HL-60 (cell line): ENCODE measurements at regions not wholly inside any gene's neighbourhood (a gene's known extent, or its start where the extent isn't known, plus 50 kb on each side); places are given as distances from the start of the nearest gene placed in this dataset.

Experiments
- GABPA ChIP-seq: IDR thresholded peaks from 2 replicates; pipeline ENCODE4 v1.6.1; 2012; ENCODE audit warnings: low read depth
- POLR2AphosphoS5 ChIP-seq: IDR thresholded peaks from 2 replicates; pipeline ENCODE4 v1.6.1; 2012; ENCODE audit warnings: low read depth
- SPI1 ChIP-seq: IDR thresholded peaks from 2 replicates; pipeline ENCODE4 v1.6.1; 2012; ENCODE audit warnings: low read depth, mild to moderate bottlenecking, borderline replicate concordance
- TF ChIP-seq, protein P1 (sequence below): IDR thresholded peaks from one replicate; pipeline ENCODE4 v1.5.1; 2011; ENCODE audit warnings: low read length, control low read depth, inconsistent platforms; ENCODE audit not compliant: insufficient read depth
- TF ChIP-seq, protein P2 (sequence below): IDR thresholded peaks from 2 replicates; pipeline ENCODE4 v1.6.1; 2012; ENCODE audit warnings: low read depth; ENCODE audit not compliant: insufficient replicate concordance

GRCh38 chr6:47153404-47153755 lies 111.2 kb upstream of the ADGRF1 start:
- TF ChIP-seq, protein P1, sequence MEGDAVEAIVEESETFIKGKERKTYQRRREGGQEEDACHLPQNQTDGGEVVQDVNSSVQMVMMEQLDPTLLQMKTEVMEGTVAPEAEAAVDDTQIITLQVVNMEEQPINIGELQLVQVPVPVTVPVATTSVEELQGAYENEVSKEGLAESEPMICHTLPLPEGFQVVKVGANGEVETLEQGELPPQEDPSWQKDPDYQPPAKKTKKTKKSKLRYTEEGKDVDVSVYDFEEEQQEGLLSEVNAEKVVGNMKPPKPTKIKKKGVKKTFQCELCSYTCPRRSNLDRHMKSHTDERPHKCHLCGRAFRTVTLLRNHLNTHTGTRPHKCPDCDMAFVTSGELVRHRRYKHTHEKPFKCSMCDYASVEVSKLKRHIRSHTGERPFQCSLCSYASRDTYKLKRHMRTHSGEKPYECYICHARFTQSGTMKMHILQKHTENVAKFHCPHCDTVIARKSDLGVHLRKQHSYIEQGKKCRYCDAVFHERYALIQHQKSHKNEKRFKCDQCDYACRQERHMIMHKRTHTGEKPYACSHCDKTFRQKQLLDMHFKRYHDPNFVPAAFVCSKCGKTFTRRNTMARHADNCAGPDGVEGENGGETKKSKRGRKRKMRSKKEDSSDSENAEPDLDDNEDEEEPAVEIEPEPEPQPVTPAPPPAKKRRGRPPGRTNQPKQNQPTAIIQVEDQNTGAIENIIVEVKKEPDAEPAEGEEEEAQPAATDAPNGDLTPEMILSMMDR, result no peak
- TF ChIP-seq, protein P2, sequence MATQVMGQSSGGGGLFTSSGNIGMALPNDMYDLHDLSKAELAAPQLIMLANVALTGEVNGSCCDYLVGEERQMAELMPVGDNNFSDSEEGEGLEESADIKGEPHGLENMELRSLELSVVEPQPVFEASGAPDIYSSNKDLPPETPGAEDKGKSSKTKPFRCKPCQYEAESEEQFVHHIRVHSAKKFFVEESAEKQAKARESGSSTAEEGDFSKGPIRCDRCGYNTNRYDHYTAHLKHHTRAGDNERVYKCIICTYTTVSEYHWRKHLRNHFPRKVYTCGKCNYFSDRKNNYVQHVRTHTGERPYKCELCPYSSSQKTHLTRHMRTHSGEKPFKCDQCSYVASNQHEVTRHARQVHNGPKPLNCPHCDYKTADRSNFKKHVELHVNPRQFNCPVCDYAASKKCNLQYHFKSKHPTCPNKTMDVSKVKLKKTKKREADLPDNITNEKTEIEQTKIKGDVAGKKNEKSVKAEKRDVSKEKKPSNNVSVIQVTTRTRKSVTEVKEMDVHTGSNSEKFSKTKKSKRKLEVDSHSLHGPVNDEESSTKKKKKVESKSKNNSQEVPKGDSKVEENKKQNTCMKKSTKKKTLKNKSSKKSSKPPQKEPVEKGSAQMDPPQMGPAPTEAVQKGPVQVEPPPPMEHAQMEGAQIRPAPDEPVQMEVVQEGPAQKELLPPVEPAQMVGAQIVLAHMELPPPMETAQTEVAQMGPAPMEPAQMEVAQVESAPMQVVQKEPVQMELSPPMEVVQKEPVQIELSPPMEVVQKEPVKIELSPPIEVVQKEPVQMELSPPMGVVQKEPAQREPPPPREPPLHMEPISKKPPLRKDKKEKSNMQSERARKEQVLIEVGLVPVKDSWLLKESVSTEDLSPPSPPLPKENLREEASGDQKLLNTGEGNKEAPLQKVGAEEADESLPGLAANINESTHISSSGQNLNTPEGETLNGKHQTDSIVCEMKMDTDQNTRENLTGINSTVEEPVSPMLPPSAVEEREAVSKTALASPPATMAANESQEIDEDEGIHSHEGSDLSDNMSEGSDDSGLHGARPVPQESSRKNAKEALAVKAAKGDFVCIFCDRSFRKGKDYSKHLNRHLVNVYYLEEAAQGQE, result no peak
- TF ChIP-seq GABPA (no peak), SPI1 (no peak), POLR2AphosphoS5 (no peak)
